ENCODE measurements at regions not wholly inside any gene's neighbourhood (a gene's known extent, or its start where the extent isn't known, plus 50 kb on each side); places are given as distances from the start of the nearest gene placed in this dataset.

GRCh38 chr2:119104414-119104813 lies 54.1 kb downstream of the C1QL2 start:
- H3K36me3 ChIP-seq (ENCODE audit: control insufficient read depth, insufficient read depth, low read length) = no peaks in the 10 kb centered on the region
- H3K27me3 ChIP-seq (ENCODE audit: control insufficient read depth, insufficient read depth, low read length) = no peaks in the 10 kb centered on the region
- no peak for DNase-seq (ENCODE audit: low read depth)
- H3K4me3 ChIP-seq (ENCODE audit: low read depth, low read length) = no peak overlapping the region
- TF ChIP-seq, protein P1, sequence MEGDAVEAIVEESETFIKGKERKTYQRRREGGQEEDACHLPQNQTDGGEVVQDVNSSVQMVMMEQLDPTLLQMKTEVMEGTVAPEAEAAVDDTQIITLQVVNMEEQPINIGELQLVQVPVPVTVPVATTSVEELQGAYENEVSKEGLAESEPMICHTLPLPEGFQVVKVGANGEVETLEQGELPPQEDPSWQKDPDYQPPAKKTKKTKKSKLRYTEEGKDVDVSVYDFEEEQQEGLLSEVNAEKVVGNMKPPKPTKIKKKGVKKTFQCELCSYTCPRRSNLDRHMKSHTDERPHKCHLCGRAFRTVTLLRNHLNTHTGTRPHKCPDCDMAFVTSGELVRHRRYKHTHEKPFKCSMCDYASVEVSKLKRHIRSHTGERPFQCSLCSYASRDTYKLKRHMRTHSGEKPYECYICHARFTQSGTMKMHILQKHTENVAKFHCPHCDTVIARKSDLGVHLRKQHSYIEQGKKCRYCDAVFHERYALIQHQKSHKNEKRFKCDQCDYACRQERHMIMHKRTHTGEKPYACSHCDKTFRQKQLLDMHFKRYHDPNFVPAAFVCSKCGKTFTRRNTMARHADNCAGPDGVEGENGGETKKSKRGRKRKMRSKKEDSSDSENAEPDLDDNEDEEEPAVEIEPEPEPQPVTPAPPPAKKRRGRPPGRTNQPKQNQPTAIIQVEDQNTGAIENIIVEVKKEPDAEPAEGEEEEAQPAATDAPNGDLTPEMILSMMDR (IDR thresholded peaks at IDR 0.05; ENCODE audit: insufficient read depth, low read length, poor library complexity, severe bottlenecking) = no peak

- H3K36me3 ChIP-seq (ENCODE audit: control insufficient read depth, insufficient read depth, low read length) = no peaks in the 10 kb centered on the region
- no peaks in the 10 kb centered on the region for H3K27me3 ChIP-seq (ENCODE audit: control insufficient read depth, insufficient read depth, low read length)
- DNase-seq (ENCODE audit: low read depth) = no peak
- no peak overlapping the region for H3K4me3 ChIP-seq (ENCODE audit: low read depth, low read length)
- TF ChIP-seq, protein P1 (IDR thresholded peaks at IDR 0.05; ENCODE audit: insufficient read depth, low read length, poor library complexity, severe bottlenecking) = no peak
These were observed 55.6 kb downstream of the C1QL2 start for GRCh38 chr2:119102964-119103363.

DNA sequence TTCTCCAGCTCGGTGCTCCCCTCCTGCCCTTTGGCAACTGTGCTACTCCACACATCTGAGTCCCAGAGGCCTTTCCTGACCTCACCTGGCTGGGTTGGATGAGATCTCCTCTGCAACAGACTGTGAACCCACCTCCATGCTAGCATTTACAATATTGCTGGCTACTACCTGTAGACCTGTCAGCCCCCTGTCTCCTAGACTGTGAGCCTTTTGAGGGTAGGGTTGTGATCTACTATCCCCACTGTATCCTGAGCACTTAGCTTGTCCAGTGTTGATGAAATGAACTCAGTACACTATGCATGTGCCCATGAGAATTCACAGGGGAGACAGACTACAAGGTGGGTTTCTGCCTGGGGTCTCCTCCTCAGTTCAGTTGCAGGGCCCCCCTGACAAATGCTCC lies 70.1 kb downstream of the C1QL2 start:
- Histone ChIP-seq H3K4me3 (ENCODE audit: low read depth, low read length) (no peak overlapping the region), H3K36me3 (ENCODE audit: control insufficient read depth, insufficient read depth, low read length) (no peaks in the 10 kb centered on the region), H3K27me3 (ENCODE audit: control insufficient read depth, insufficient read depth, low read length) (peaks cover 3% of the 10 kb centered on the region)
- TF ChIP-seq, protein P1 (IDR thresholded peaks at IDR 0.05; ENCODE audit: insufficient read depth, low read length, poor library complexity, severe bottlenecking) = no peak
- DNase-seq (ENCODE audit: low read depth) = no peak

DNA sequence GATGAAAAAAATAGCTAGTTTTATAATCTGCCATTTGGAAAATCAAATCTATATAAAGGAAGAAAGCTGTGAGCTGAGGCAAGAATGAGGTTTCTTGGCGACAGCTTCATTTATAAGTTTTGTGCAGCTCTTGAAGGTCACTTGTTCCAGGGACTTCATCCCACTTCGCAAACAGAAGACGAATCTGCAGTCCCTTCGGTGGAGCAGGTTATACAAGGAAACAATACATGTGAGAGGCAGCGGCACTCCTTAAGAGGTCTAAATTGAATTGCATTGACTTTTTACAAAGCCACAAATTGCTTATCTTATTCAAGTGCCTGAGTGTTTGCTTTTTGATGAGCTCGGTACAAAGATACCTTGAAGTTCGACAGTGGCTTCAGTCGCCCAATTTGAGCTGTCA lies 72.2 kb downstream of the C1QL2 start:
- no peak for DNase-seq (ENCODE audit: low read depth)
- peaks cover 3% of the 10 kb centered on the region for H3K27me3 ChIP-seq (ENCODE audit: control insufficient read depth, insufficient read depth, low read length)
- no peaks in the 10 kb centered on the region for H3K36me3 ChIP-seq (ENCODE audit: control insufficient read depth, insufficient read depth, low read length)
- H3K4me3 ChIP-seq (ENCODE audit: low read depth, low read length) = no peak overlapping the region
- TF ChIP-seq, protein P1 (IDR thresholded peaks at IDR 0.05; ENCODE audit: insufficient read depth, low read length, poor library complexity, severe bottlenecking) = no peak

GRCh38 chr2:119085613-119086012 lies 72.9 kb downstream of the C1QL2 start:
- TF ChIP-seq, protein P1 (IDR thresholded peaks at IDR 0.05; ENCODE audit: insufficient read depth, low read length, poor library complexity, severe bottlenecking) = no peak
- DNase-seq (ENCODE audit: low read depth) = no peak
- Histone ChIP-seq H3K27me3 (ENCODE audit: control insufficient read depth, insufficient read depth, low read length) (no peaks in the 10 kb centered on the region), H3K4me3 (ENCODE audit: low read depth, low read length) (no peak overlapping the region), H3K36me3 (ENCODE audit: control insufficient read depth, insufficient read depth, low read length) (no peaks in the 10 kb centered on the region)

DNA sequence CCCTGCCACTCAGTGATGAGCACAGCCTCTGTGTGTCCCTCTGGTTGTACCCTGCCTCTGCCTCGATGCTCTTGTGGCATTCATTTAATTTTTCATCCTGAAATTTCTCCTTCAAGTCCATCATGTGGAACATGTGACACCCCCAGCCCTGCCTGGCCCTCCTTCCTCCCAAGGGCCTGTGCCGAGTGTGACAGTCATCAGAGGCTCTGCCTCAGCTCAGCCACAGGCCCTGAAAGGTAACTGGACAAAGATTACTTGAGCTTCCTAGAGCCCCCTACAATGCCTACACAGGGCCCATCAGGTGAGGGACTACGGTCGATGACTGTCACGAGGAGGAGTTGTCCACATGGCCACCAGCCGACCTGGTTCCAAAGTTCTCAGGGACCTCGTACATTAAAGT lies 75.1 kb downstream of the C1QL2 start:
- DNase-seq (ENCODE audit: low read depth) = no peak
- TF ChIP-seq, protein P1 (IDR thresholded peaks at IDR 0.05; ENCODE audit: insufficient read depth, low read length, poor library complexity, severe bottlenecking) = no peak
- Histone ChIP-seq H3K4me3 (ENCODE audit: low read depth, low read length) (no peak overlapping the region), H3K27me3 (ENCODE audit: control insufficient read depth, insufficient read depth, low read length) (no peaks in the 10 kb centered on the region), H3K36me3 (ENCODE audit: control insufficient read depth, insufficient read depth, low read length) (no peaks in the 10 kb centered on the region)

Measured in kidney epithelial cell (primary cell).